GM13977 (cell line): ENCODE measurements at regions not wholly inside any gene's neighbourhood (a gene's known extent, or its start where the extent isn't known, plus 50 kb on each side); places are given as distances from the start of the nearest gene placed in this dataset.

Source experiments
- DNase-seq: peaks from one replicate; pipeline ENCODE4 v3.0.0; 2012; ENCODE audit warnings: low spot score
- CTCF ChIP-seq: IDR thresholded peaks from 2 replicates; pipeline ENCODE4 v1.5.1; 2012; ENCODE audit warnings: mild to moderate bottlenecking, control low read depth; ENCODE audit not compliant: insufficient read depth; ENCODE audit errors: extremely low read depth, missing control alignments
- in situ Hi-C: fragments of 300-500 bp; cut with MboI; formaldehyde crosslinking; loops from one replicate; pipeline ENCODE4 v1.12.0; 2022; ENCODE audit warnings: low sequenced_read_pairs, low pct_unique_long_range_greater_than_20kb, mixed read lengths, inconsistent platforms; ENCODE audit not compliant: unreplicated experiment

GRCh38 chr10:78749898-78750297, 318.9 kb upstream of the ZMIZ1 start:
- TF ChIP-seq CTCF = no peak
- in situ Hi-C loops = no loop called here
- no peak for DNase-seq

GRCh38 chr10:78750418-78750817, 318.3 kb upstream of the ZMIZ1 start:
- no peak for DNase-seq
- in situ Hi-C loops = no loop called here
- no peak for TF ChIP-seq CTCF

GRCh38 chr10:78751716-78752115, 317.1 kb upstream of the ZMIZ1 start:
- no peak for TF ChIP-seq CTCF

GRCh38 chr10:78752221-78752620, 316.5 kb upstream of the ZMIZ1 start:
- TF ChIP-seq CTCF = no peak
- no peak for DNase-seq
- in situ Hi-C loops = no loop called here

More at GRCh38 chr10:78751716-78752115, 317.1 kb upstream of the ZMIZ1 start:
- in situ Hi-C loops = no loop called here
- DNase-seq = no peak

GRCh38 chr10:78752708-78753107, 316.1 kb upstream of the ZMIZ1 start:
- no peak for TF ChIP-seq CTCF
- DNase-seq = no peak
- in situ Hi-C loops = no loop called here

- in situ Hi-C loops = no loop called here
- no peak for TF ChIP-seq CTCF
- DNase-seq = no peak
Measured at GRCh38 chr10:78754269-78755062, 314.3 kb upstream of the ZMIZ1 start.
